ENCODE measurements at regions not wholly inside any gene's neighbourhood (a gene's known extent, or its start where the extent isn't known, plus 50 kb on each side); places are given as distances from the start of the nearest gene placed in this dataset.
"Not testable (repeated sequence)": the region's sequence is repeated elsewhere in the genome, so short reads cannot be mapped to it uniquely, and the experiment has no call there.

- no peak for DNase-seq (ENCODE audit: extremely low read depth in 1 of 2, low read depth in 1 of 2)
These were observed 207.4 kb downstream of the OPA1 start for GRCh38 chr3:193800138-193801043.

- DNase-seq (ENCODE audit: extremely low read depth in 1 of 2, low read depth in 1 of 2), result no peak
These were observed 208.1 kb downstream of the OPA1 start for GRCh38 chr3:193801097-193801496.

GRCh38 chr3:193803288-193803687, 210.3 kb downstream of the OPA1 start:
- DNase-seq (ENCODE audit: extremely low read depth in 1 of 2, low read depth in 1 of 2), result no peak

- no peak for DNase-seq (ENCODE audit: extremely low read depth in 1 of 2, low read depth in 1 of 2)
These were observed 212.4 kb downstream of the OPA1 start for GRCh38 chr3:193805448-193805847.

GRCh38 chr3:193808317-193808716, 215.3 kb downstream of the OPA1 start:
- DNase-seq (ENCODE audit: extremely low read depth in 1 of 2, low read depth in 1 of 2), result no peak

GRCh38 chr3:193809106-193809505, 216.1 kb downstream of the OPA1 start:
- DNase-seq (ENCODE audit: extremely low read depth in 1 of 2, low read depth in 1 of 2), result no peak

GRCh38 chr3:193812078-193812725, 219.2 kb downstream of the OPA1 start:
- no peak for DNase-seq (ENCODE audit: extremely low read depth in 1 of 2, low read depth in 1 of 2)

- no peak for DNase-seq (ENCODE audit: extremely low read depth in 1 of 2, low read depth in 1 of 2)
These were observed 219.9 kb downstream of the OPA1 start for GRCh38 chr3:193812791-193813500.

- no peak for DNase-seq (ENCODE audit: extremely low read depth in 1 of 2, low read depth in 1 of 2)
These were observed 220.5 kb downstream of the OPA1 start for GRCh38 chr3:193813501-193813830.

- DNase-seq (ENCODE audit: extremely low read depth in 1 of 2, low read depth in 1 of 2), result no peak
These were observed 221.3 kb downstream of the OPA1 start for GRCh38 chr3:193814166-193814892.

- DNase-seq (ENCODE audit: extremely low read depth in 1 of 2, low read depth in 1 of 2), result no peak
These were observed 222.4 kb downstream of the OPA1 start for GRCh38 chr3:193815246-193816027.

GRCh38 chr3:193816028-193816395, 223.0 kb downstream of the OPA1 start:
- DNase-seq (ENCODE audit: extremely low read depth in 1 of 2, low read depth in 1 of 2), result no peak

GRCh38 chr3:193816656-193817311, 223.8 kb downstream of the OPA1 start:
- DNase-seq (ENCODE audit: extremely low read depth in 1 of 2, low read depth in 1 of 2), result no peak

- no peak for DNase-seq (ENCODE audit: extremely low read depth in 1 of 2, low read depth in 1 of 2)
These were observed 226.4 kb downstream of the OPA1 start for GRCh38 chr3:193819117-193820010.

- no peak for DNase-seq (ENCODE audit: extremely low read depth in 1 of 2, low read depth in 1 of 2)
These were observed 228.2 kb downstream of the OPA1 start for GRCh38 chr3:193821151-193821668.

GRCh38 chr3:193822492-193823212, 229.6 kb downstream of the OPA1 start:
- no peak for DNase-seq (ENCODE audit: extremely low read depth in 1 of 2, low read depth in 1 of 2)

GRCh38 chr3:193823213-193823605, 230.2 kb downstream of the OPA1 start:
- not testable (repeated sequence) for DNase-seq (ENCODE audit: extremely low read depth in 1 of 2, low read depth in 1 of 2)

GRCh38 chr3:193824365-193824764, 231.4 kb downstream of the OPA1 start:
- DNase-seq (ENCODE audit: extremely low read depth in 1 of 2, low read depth in 1 of 2), result no peak
